Thyroid gland (tissue), 4 donors: ENCODE measurements at regions not wholly inside any gene's neighbourhood (a gene's known extent, or its start where the extent isn't known, plus 50 kb on each side); places are given as distances from the start of the nearest gene placed in this dataset.

Experiments used
- DNase-seq, 2 donors: peaks; one replicate each; pipeline ENCODE4 v3.0.0-alpha.2; 2019
- H3K27ac ChIP-seq, 3 donors: fragments of 200-600 bp; sonication (generic); 1 replicate in 2 of 3; 2 replicates in 1 of 3; pipeline ENCODE4 v1.5.1; 2016 to 2019; ENCODE audit warnings: mild to moderate bottlenecking in 1 of 3, moderate library complexity in 1 of 3
- H3K27me3 ChIP-seq: fragments of 200-600 bp; sonication (generic); one replicate; pipeline ENCODE4 v1.5.1; 2019
- H3K36me3 ChIP-seq, 2 donors: fragments of 200-600 bp; sonication (generic); one replicate each; pipeline ENCODE4 v1.5.1; 2016 to 2019
- H3K4me1 ChIP-seq, 2 donors: fragments of 200-600 bp; sonication (generic); one replicate each; pipeline ENCODE4 v1.5.1; 2017 to 2019
- H3K4me3 ChIP-seq, 3 donors: fragments of 200-600 bp; sonication (generic); replicated peaks in 1 of 3; 1 replicate in 2 of 3; 2 replicates in 1 of 3; pipeline ENCODE4 v1.5.1; 2016; ENCODE audit warnings: mild to moderate bottlenecking in 1 of 3
- H3K9me3 ChIP-seq: fragments of 200-600 bp; sonication (generic); one replicate; pipeline ENCODE4 v1.5.1; 2017
- CTCF ChIP-seq, 6 experiments: fragments of 200-600 bp in 3 of 6; fragments of 450-650 bp in 3 of 6; sonication (generic) in 3 of 6; IDR thresholded peaks; one replicate each; pipeline ENCODE4 v1.5.1; 2016 to 2019; ENCODE audit warnings: antibody characterized with exemption in 6 of 6, mild to moderate bottlenecking in 2 of 6, inconsistent platforms in 1 of 6, moderate library complexity in 1 of 6
- POLR2A ChIP-seq, 2 donors: fragments of 450-650 bp; IDR thresholded peaks; one replicate each; pipeline ENCODE4 v1.6.1; 2017; ENCODE audit warnings: antibody characterized with exemption in 2 of 2, mild to moderate bottlenecking in 2 of 2, moderate library complexity in 1 of 2
- WGBS, 2 donors: methylation state at CpG; one replicate each; pipeline ENCODE4 v1.1.5; 2017; 5-methylcytosine and 5-hydroxymethylcytosine counted together
- intact Hi-C: fragments of 100-400 bp; cut with DNase I; formaldehyde crosslinking; loops from one replicate; pipeline ENCODE4 v1.15.1; 2023

GRCh38 chr3:72171946-72172345 lies 387.0 kb upstream of the PROK2 start:
- Histone ChIP-seq H3K4me3 (no peak overlapping the region), H3K36me3 (no peaks in the 10 kb centered on the region), H3K4me1 (peaks cover 0 to 10% of the 10 kb centered on the region in 2 donors), H3K27me3 (no peaks in the 10 kb centered on the region), H3K27ac (no peak overlapping the region), H3K9me3 (no peaks in the 10 kb centered on the region)
- DNase-seq: no peak
- intact Hi-C loops: no loop called here
- TF ChIP-seq CTCF (IDR thresholded peaks at IDR 0.05): no peak
- TF ChIP-seq POLR2A (IDR thresholded peaks at IDR 0.05): no peak
- 76 to 85% methylated on average over 10 of the region's 10 CpGs for WGBS, 2 donors

- no peak overlapping the region for H3K27ac ChIP-seq
- no peaks in the 10 kb centered on the region for H3K9me3 ChIP-seq
- TF ChIP-seq CTCF (IDR thresholded peaks at IDR 0.05) (no peak), POLR2A (IDR thresholded peaks at IDR 0.05) (no peak)
- no peak for DNase-seq
- no peaks in the 10 kb centered on the region for H3K36me3 ChIP-seq
- intact Hi-C loops: no loop called here
- 78 to 89% methylated on average over 6 of the region's 6 CpGs for WGBS, 2 donors
- H3K27me3 ChIP-seq: no peaks in the 10 kb centered on the region
- peaks cover 0 to 6% of the 10 kb centered on the region in 2 donors for H3K4me1 ChIP-seq
- no peak overlapping the region for H3K4me3 ChIP-seq
These were observed 386.5 kb upstream of the PROK2 start for GRCh38 chr3:72171463-72171881.

GRCh38 chr3:72169561-72170472 lies 384.9 kb upstream of the PROK2 start:
- peaks cover 0 to 6% of the 10 kb centered on the region in 2 donors for H3K4me1 ChIP-seq
- DNase-seq: peak in 1 of 2 donors; percentile 16
- H3K27me3 ChIP-seq: no peaks in the 10 kb centered on the region
- H3K36me3 ChIP-seq: no peaks in the 10 kb centered on the region
- TF ChIP-seq POLR2A (IDR thresholded peaks at IDR 0.05) (no peak), CTCF (IDR thresholded peaks at IDR 0.05) (no peak)
- no peak overlapping the region for H3K27ac ChIP-seq
- no peaks in the 10 kb centered on the region for H3K9me3 ChIP-seq
- intact Hi-C loops: no loop called here
- H3K4me3 ChIP-seq: no peak overlapping the region
- 60 to 65% methylated on average over 5 of the region's 5 CpGs for WGBS, 2 donors

- no peaks in the 10 kb centered on the region for H3K9me3 ChIP-seq
- no peaks in the 10 kb centered on the region for H3K36me3 ChIP-seq
- H3K4me3 ChIP-seq: no peak overlapping the region
- no peaks in the 10 kb centered on the region for H3K27me3 ChIP-seq
- intact Hi-C loops: no loop called here
- TF ChIP-seq CTCF (IDR thresholded peaks at IDR 0.05) (no peak), POLR2A (IDR thresholded peaks at IDR 0.05) (no peak)
- no peak overlapping the region for H3K27ac ChIP-seq
- peaks cover 0 to 6% of the 10 kb centered on the region in 2 donors for H3K4me1 ChIP-seq
- DNase-seq: no peak
These were observed 384.2 kb upstream of the PROK2 start for GRCh38 chr3:72169120-72169519.

- intact Hi-C loops: no loop called here
- no peaks in the 10 kb centered on the region for H3K27me3 ChIP-seq
These were observed 380.9 kb upstream of the PROK2 start for GRCh38 chr3:72165808-72166207.

More at GRCh38 chr3:72165808-72166207, 380.9 kb upstream of the PROK2 start:
- H3K36me3 ChIP-seq: no peaks in the 10 kb centered on the region
- no peaks in the 10 kb centered on the region for H3K9me3 ChIP-seq
- H3K4me3 ChIP-seq: no peak overlapping the region
- no peak for DNase-seq
- WGBS, 2 donors: 94 to 97% methylated on average over 1 of the region's 1 CpG
- peaks cover 3 to 17% of the 10 kb centered on the region in 2 donors for H3K4me1 ChIP-seq
- no peak overlapping the region for H3K27ac ChIP-seq
- TF ChIP-seq CTCF (IDR thresholded peaks at IDR 0.05) (no peak), POLR2A (IDR thresholded peaks at IDR 0.05) (no peak)
